HepG2 (cell line): ENCODE measurements at regions not wholly inside any gene's neighbourhood (a gene's known extent, or its start where the extent isn't known, plus 50 kb on each side); places are given as distances from the start of the nearest gene placed in this dataset.
A peak's percentile ranks its signal among the peaks of the same experiment; 100 is the strongest.

Experiments used
- ATAC-seq: fragments of 200-7000 bp; cut with Tn5 transposase; 3 replicates; pipeline ENCODE4 v1.9.1; 2020; ENCODE audit warnings: mild to moderate bottlenecking, moderate library complexity
- BruUV-seq: library from RNA; stranded (reverse); fragments of 400-500 nt; replicated peaks from 2 replicates; lab custom pipeline; 2021; lab: Mats Ljungman, UMichigan
- CTCF ChIA-PET: fragments of 300-600 bp; formaldehyde crosslinking; extraction: SDS; loops from one replicate; lab custom pipeline; 2021; ENCODE audit warnings: low total read pairs, inconsistent platforms, low intra/inter-chr PET ratio; lab: Yijun Ruan, JAX
- POLR2A ChIA-PET: fragments of 350-600 bp; sonication (Branson Sonifier 250); formaldehyde crosslinking; loops from one replicate; lab custom pipeline; 2020; ENCODE audit warnings: antibody characterized with exemption, inconsistent platforms; lab: Yijun Ruan, JAX
- DNase-seq: peaks from one replicate; pipeline ENCODE4 v3.0.0-alpha.2; 2015; ENCODE audit warnings: low spot score
- FAIRE-seq: peaks from 3 replicates; lab custom pipeline; 2011; peaks lifted over from hg19 to GRCh38; lab: Jason Lieb, UNC
- H2AFZ ChIP-seq: one replicate; pipeline ENCODE4 v1.6.1; 2011; ENCODE audit warnings: low read length, inconsistent platforms
- H3K27ac ChIP-seq: fragments of 300-600 bp; 3 replicates; pipeline ENCODE4 v1.8.0; 2011; ENCODE audit warnings: mixed run types, mild to moderate bottlenecking, mixed read lengths, low read length, inconsistent platforms; ENCODE audit not compliant: insufficient read depth; ENCODE audit errors: extremely low read length
- H3K27me3 ChIP-seq, 2 experiments: fragments of 200-600 bp in 1 of 2; 2 replicates in 1 of 2; 3 replicates in 1 of 2; pipeline versions ENCODE4 v1.6.0 to v1.8.0; 2011; ENCODE audit warnings: low read length in 2 of 2, mild to moderate bottlenecking in 2 of 2, moderate library complexity in 2 of 2, inconsistent platforms in 1 of 2; ENCODE audit not compliant: insufficient read depth in 2 of 2, control insufficient read depth in 1 of 2
- H3K36me3 ChIP-seq, 2 experiments: fragments of 200-600 bp in 1 of 2; replicated peaks in 1 of 2; 2 replicates in 1 of 2; 3 replicates in 1 of 2; pipeline versions ENCODE4 v1.5.1 to v1.8.0; 2011; ENCODE audit warnings: low read length in 2 of 2, inconsistent platforms in 1 of 2; ENCODE audit not compliant: insufficient read depth in 2 of 2, control insufficient read depth in 1 of 2
- H3K4me1 ChIP-seq: 2 replicates; pipeline ENCODE4 v1.5.1; 2012; ENCODE audit warnings: low read length, inconsistent platforms; ENCODE audit not compliant: insufficient read depth
- H3K4me2 ChIP-seq: 2 replicates; pipeline ENCODE4 v1.6.0; 2011; ENCODE audit warnings: low read depth, low read length, inconsistent platforms
- H3K4me3 ChIP-seq, 3 experiments: fragments of 200-600 bp in 1 of 3; sonication (generic), shearing (Covaris generic) in 1 of 3; replicated peaks in 1 of 3; 2 replicates each; pipeline ENCODE4 v1.5.1; 2011 to 2016; ENCODE audit warnings: low read length in 3 of 3, inconsistent platforms in 2 of 3, low read depth in 2 of 3, mild to moderate bottlenecking in 2 of 3, control low read depth in 1 of 3, mixed read lengths in 1 of 3; ENCODE audit not compliant: insufficient read depth in 1 of 3
- H3K79me2 ChIP-seq: one replicate; pipeline ENCODE4 v1.6.1; 2011; ENCODE audit warnings: low read length, inconsistent platforms; ENCODE audit not compliant: insufficient read depth
- H3K9ac ChIP-seq: 2 replicates; pipeline ENCODE4 v1.6.0; 2011; ENCODE audit warnings: mild to moderate bottlenecking, low read depth, low read length, inconsistent platforms; ENCODE audit not compliant: insufficient read depth
- H3K9me3 ChIP-seq: 2 replicates; pipeline ENCODE4 v1.5.1; 2012; ENCODE audit warnings: mild to moderate bottlenecking, low read length
- H4K20me1 ChIP-seq: 2 replicates; pipeline ENCODE4 v1.6.0; 2011; ENCODE audit warnings: inconsistent platforms, mild to moderate bottlenecking, low read length, moderate library complexity; ENCODE audit not compliant: insufficient read depth
- ATF7 ChIP-seq, 2 experiments: fragments of 450-650 bp in 1 of 2; sonication (generic) in 1 of 2; formaldehyde crosslinking in 1 of 2; IDR thresholded peaks; 2 replicates each; pipeline versions ENCODE4 v1.4.0 to v1.6.1; 2016 to 2020; ENCODE audit warnings: antibody characterized with exemption in 1 of 2, mild to moderate bottlenecking in 1 of 2, missing genetic modification reagents in 1 of 2
- FOXK1 ChIP-seq: sonication (generic); formaldehyde crosslinking; IDR thresholded peaks from 2 replicates; pipeline ENCODE4 v1.4.0; 2020; ENCODE audit warnings: low read depth, missing genetic modification reagents, borderline replicate concordance
- MYC ChIP-seq: sonication (generic); formaldehyde crosslinking; IDR thresholded peaks from 2 replicates; pipeline ENCODE4 v1.9.0; 2021; ENCODE audit warnings: missing genetic modification reagents, borderline replicate concordance
- MYNN ChIP-seq: sonication (generic); formaldehyde crosslinking; IDR thresholded peaks from 2 replicates; pipeline ENCODE4 v1.4.0; 2020; ENCODE audit warnings: mild to moderate bottlenecking, low read depth, missing genetic modification reagents
- NR2F2 ChIP-seq: IDR thresholded peaks from 2 replicates; pipeline ENCODE4 v1.6.1; 2012; ENCODE audit warnings: low read depth, inconsistent platforms, borderline replicate concordance
- NR3C1 ChIP-seq: sonication (generic); formaldehyde crosslinking; IDR thresholded peaks from 2 replicates; pipeline ENCODE4 v1.4.0; 2020; ENCODE audit warnings: missing genetic modification reagents
- ZNF703 ChIP-seq: sonication (generic); formaldehyde crosslinking; IDR thresholded peaks from 2 replicates; pipeline ENCODE4 v1.5.1; 2020; ENCODE audit warnings: missing genetic modification reagents, mild to moderate bottlenecking, moderate library complexity, borderline replicate concordance
- WGBS: methylation state at CpG from one replicate; pipeline ENCODE4 v1.1.6; 2017; ENCODE audit warnings: low lambda C conversion rate; 5-methylcytosine and 5-hydroxymethylcytosine counted together
- in situ Hi-C: cut with HindIII; loops from 2 replicates; pipeline ENCODE4 v1.10.0; 2017; ENCODE audit warnings: low pct_unique_long_range_greater_than_20kb; ENCODE audit not compliant: extremely low pct_ligation_motif_present
- intact Hi-C: fragments of 100-400 bp; cut with micrococcal nuclease; formaldehyde crosslinking; loops from one replicate; pipeline ENCODE4 v1.10.0; 2022; ENCODE audit not compliant: unreplicated experiment

DNA sequence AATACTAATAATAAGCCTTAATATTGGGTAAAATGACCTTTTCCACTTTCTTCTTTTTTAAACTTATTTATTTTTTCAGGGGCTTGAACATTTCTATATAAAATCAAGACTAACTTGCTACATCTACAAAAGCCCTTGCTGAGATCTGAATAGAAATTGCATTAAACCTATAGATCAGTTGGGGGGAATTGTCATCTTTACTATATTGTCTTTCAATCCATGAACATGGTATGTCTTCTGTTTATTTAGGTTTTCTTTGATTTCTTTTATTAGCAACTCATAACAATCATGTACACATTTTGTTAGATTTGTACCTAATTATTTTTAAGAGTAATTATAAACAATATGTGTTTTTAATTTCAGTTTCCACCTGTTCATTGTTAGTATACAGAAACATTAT is 96.4 kb upstream of the SLC22A23 start:
- FAIRE-seq (no peak), DNase-seq (no peak), ATAC-seq (no peak)
- ChIA-PET POLR2A (no interaction called here), CTCF (no interaction called here)
- H2AFZ ChIP-seq = no peak overlapping the region
- H3K79me2 ChIP-seq = no peaks in the 10 kb centered on the region
- H3K4me1 ChIP-seq = no peaks in the 10 kb centered on the region
- TF ChIP-seq NR2F2 (no peak), MYNN (CRISPR knock-in tag) (no peak), NR3C1 (CRISPR knock-in tag) (no peak)
- H3K4me2 ChIP-seq = no peak overlapping the region
- H4K20me1 ChIP-seq = no peaks in the 10 kb centered on the region
- H3K36me3 ChIP-seq = no peaks in the 10 kb centered on the region
- H3K9me3 ChIP-seq = peaks cover 7% of the 10 kb centered on the region; the same call in 1 of the 2 replicates
- H3K9ac ChIP-seq = no peak overlapping the region
- no peak overlapping the region for H3K27ac ChIP-seq
- BruUV-seq = no TSS peak
- 0 out of 5 replicates have a peak, but pooled peaks cover 0 to 3% of the 10 kb centered on the region in 2 experiments for H3K27me3 ChIP-seq
- H3K4me3 ChIP-seq = no peak overlapping the region
- intact Hi-C loops (no loop called here), in situ Hi-C loops (no loop called here)

DNA sequence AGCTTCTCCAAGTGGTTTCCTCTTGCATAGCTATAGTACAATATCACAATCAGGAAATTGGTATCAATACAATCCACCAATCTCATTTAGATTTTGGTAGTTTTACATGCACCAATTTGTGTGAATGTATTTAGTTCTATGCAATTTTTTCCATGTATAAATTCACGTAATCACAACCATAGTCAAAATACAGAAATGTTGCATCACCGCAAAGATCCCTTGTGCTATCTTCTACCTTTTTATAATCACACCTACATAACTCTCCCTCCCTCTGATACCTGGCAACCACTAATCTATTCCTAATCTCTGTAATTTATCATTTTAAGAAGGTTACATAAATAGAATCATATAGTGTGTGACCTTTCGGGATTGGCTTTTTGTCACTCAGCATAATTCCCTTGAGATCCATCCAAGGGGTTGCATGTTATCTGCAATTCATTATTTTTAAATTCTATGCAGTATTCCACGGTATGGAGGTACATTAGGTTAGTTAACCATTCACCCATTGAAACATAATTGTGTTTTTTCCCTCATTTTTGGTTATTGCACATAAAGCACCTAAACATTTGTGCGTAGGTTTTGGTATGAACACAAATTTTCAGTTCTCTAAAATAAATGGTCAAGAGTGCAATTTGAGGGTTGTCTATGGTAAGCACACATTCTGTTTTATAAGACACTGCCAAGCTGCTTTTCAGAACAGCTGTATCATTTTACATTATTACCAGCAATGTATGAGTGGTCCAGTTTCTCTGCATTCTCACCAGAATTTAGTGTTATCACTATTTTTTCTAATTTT is 95.1 kb upstream of the SLC22A23 start:
- DNase-seq = no peak
- Histone ChIP-seq H3K27ac (no peak overlapping the region), H3K36me3 (no peaks in the 10 kb centered on the region), H3K4me1 (peaks cover 2% of the 10 kb centered on the region), H3K9ac (no peak overlapping the region), H3K79me2 (no peaks in the 10 kb centered on the region), H3K4me3 (no peak overlapping the region), H3K4me2 (no peak overlapping the region), H4K20me1 (no peaks in the 10 kb centered on the region), H3K9me3 (peaks cover 7% of the 10 kb centered on the region; the same call in 1 of the 2 replicates), H2AFZ (no peak overlapping the region), H3K27me3 (no peaks in the 10 kb centered on the region)
- no TSS peak for BruUV-seq
- TF ChIP-seq MYC (CRISPR knock-in tag) = no peak
- peak; percentile 51 for TF ChIP-seq ATF7 (IDR thresholded peaks at IDR 0.05)
- no peak for TF ChIP-seq ATF7 (CRISPR knock-in tag; IDR thresholded peaks at IDR 0.05)
- TF ChIP-seq ZNF703 (CRISPR knock-in tag) = no peak
- TF ChIP-seq FOXK1 (CRISPR knock-in tag) = no peak
- POLR2A ChIA-PET = no interaction called here
- CTCF ChIA-PET = no interaction called here
- no peak for FAIRE-seq
- in situ Hi-C loops (no loop called here), intact Hi-C loops (no loop called here)
- WGBS = 52% methylated on average over 5 of the region's 5 CpGs
- ATAC-seq = no peak
